HEK293T (cell line): ENCODE measurements at regions not wholly inside any gene's neighbourhood (a gene's known extent, or its start where the extent isn't known, plus 50 kb on each side); places are given as distances from the start of the nearest gene placed in this dataset.

Experiments
- CTBP1 ChIP-seq: fragments of 450-650 bp; IDR thresholded peaks from 2 replicates; pipeline ENCODE4 v1.6.1; 2016; ENCODE audit warnings: borderline replicate concordance
- ELF4 ChIP-seq: fragments of 450-650 bp; IDR thresholded peaks from 2 replicates; pipeline ENCODE4 v1.6.1; 2017; ENCODE audit warnings: antibody characterized with exemption
- FOXM1 ChIP-seq: fragments of 450-650 bp; IDR thresholded peaks from 2 replicates; pipeline ENCODE4 v1.6.1; 2017; ENCODE audit warnings: mild to moderate bottlenecking, borderline replicate concordance
- HDGF ChIP-seq: fragments of 450-650 bp; IDR thresholded peaks from 2 replicates; pipeline ENCODE4 v1.6.1; 2017; ENCODE audit warnings: antibody characterized with exemption, borderline replicate concordance
- SP1 ChIP-seq: fragments of 450-650 bp; IDR thresholded peaks from 2 replicates; pipeline ENCODE4 v1.6.1; 2017
- SUZ12 ChIP-seq: fragments of 450-650 bp; IDR thresholded peaks from 2 replicates; pipeline ENCODE4 v1.6.1; 2016; ENCODE audit warnings: mild to moderate bottlenecking
- TARDBP ChIP-seq: fragments of 450-650 bp; IDR thresholded peaks from 2 replicates; pipeline ENCODE4 v1.6.1; 2016

DNA sequence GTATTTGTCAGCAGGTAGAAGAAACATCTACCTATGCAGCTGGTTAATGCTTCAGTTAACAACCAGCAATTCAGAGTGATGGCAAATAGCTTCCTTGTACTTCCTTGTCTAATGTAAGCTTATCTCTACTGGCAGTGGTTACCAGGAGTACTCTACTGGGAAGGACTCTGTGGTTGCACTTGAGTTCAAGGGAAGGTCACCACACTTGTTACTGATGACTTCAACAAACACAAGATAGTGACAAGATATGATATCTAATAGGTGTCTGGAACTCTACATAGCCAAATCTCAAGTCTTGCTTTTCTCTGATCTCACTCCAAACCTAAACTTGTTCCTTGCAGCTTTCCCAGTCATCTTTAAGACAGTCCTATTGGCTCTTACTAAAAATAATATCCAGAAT, 1644.9 kb upstream of the TENM3 start:
- TF ChIP-seq CTBP1 (no peak), SUZ12 (no peak), HDGF (no peak), ELF4 (no peak), TARDBP (no peak), SP1 (no peak), FOXM1 (no peak)
